HG03354 (cell line): ENCODE measurements at regions not wholly inside any gene's neighbourhood (a gene's known extent, or its start where the extent isn't known, plus 50 kb on each side); places are given as distances from the start of the nearest gene placed in this dataset.
"Not testable (repeated sequence)": the region's sequence is repeated elsewhere in the genome, so short reads cannot be mapped to it uniquely, and the experiment has no call there.

ENCODE experiments used
- ATAC-seq: cut with Tn5 transposase; IDR thresholded peaks from one replicate; pipeline ENCODE4 v1.9.1; 2021; ENCODE audit warnings: mild to moderate bottlenecking; ENCODE audit not compliant: unreplicated experiment, poor library complexity, severe bottlenecking

DNA sequence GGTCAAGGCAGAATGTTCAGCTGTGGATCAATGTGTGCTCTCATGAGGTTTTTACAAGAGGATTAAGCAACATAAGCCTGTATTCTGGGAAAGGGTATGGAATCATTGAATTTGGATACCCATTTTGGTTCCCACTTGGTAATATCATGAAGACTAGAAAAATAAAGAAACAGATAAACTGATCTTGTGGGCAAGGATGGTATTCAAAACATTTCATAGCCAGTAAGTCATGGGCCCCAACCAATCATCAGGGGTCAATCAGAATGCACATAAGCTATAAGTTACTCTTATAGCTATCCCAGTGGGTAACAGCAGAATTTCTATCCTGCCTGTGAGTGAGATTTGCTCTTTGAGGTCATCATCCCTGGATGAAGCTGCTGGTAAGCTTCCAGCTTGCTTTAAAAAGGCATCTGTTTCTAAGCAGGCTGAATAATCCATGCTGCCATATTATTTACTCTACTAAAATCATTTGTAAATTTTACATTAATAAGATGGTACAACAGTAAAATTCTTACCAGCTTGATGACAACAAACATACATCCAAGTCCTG lies 291.2 kb downstream of the RAD51AP2 start:
- ATAC-seq = no peak

- ATAC-seq = no peak
These were observed 295.0 kb downstream of the RAD51AP2 start for GRCh38 chr2:17223211-17223610.

DNA sequence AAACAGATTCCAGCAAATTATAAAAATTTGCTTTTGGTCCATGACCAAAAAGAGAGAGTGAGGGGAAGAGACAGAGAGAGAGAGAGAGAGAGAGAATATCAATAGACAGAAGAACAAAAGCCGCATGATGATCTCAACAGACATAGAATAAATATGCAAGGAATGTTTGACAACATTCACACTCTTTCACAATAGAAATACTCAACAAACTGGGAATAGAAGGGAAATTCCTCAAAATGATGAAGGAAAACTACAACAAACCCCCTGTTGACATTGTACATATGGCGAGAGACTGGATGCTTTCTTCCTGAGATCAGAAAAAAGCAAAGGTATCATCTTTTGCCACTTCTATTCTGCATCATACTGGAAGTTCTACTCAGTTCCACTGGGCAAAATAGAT lies 309.7 kb downstream of the RAD51AP2 start:
- ATAC-seq = no peak

GRCh38 chr2:17206771-17207170 lies 311.5 kb downstream of the RAD51AP2 start:
- ATAC-seq = no peak

GRCh38 chr2:17204214-17204613 lies 314.0 kb downstream of the RAD51AP2 start:
- ATAC-seq = not testable (repeated sequence)

GRCh38 chr2:17202628-17203027 lies 315.6 kb downstream of the RAD51AP2 start:
- peak; percentile 93 for ATAC-seq

- no peak for ATAC-seq
These were observed 318.5 kb downstream of the RAD51AP2 start for GRCh38 chr2:17199741-17200140.

DNA sequence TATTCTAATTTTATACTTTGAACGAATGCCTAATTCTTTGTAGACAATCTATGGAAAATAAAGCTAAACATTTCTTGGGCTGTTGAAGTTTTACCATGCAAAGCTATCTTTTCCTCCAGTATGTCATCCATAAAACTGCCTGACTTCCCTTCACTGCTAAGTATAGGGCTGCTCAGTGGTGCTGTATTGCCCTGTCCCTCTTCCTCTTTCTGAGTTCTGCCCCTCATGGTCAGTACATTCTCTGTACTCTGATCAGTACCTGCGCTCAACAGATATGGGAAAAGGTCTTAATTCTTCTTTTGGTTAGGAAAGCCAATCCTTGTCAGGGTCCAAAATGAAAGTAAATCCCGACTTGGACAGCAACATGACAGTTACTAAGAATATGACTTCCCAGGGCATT lies 321.9 kb downstream of the RAD51AP2 start:
- no peak for ATAC-seq

GRCh38 chr2:17195016-17195415 lies 323.2 kb downstream of the RAD51AP2 start:
- ATAC-seq = no peak

GRCh38 chr2:17194083-17194482 lies 324.2 kb downstream of the RAD51AP2 start:
- ATAC-seq = no peak

DNA sequence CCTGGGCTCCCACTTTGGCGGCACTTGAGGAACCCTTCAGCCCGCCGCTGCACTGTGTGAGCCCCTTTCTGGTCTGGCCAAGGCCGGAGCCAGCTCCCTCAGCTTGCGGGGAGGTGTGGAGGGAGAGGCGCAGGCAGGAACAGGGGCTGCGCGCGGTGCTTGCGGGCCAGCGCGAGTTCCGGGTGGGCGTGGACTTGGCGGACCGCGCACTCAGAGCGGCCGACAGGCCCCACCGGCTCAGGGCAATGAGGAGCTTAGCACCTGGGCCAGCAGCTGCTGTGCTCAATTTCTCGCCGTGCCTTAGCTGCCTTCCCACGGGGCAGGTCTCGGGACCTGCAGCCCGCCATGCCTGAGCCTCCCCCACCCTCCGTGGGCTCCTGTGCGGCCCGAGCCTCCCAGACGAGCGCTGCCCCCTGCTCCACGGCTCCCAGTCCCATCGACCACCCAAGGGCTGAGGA lies 324.8 kb downstream of the RAD51AP2 start:
- not testable (repeated sequence) for ATAC-seq

DNA sequence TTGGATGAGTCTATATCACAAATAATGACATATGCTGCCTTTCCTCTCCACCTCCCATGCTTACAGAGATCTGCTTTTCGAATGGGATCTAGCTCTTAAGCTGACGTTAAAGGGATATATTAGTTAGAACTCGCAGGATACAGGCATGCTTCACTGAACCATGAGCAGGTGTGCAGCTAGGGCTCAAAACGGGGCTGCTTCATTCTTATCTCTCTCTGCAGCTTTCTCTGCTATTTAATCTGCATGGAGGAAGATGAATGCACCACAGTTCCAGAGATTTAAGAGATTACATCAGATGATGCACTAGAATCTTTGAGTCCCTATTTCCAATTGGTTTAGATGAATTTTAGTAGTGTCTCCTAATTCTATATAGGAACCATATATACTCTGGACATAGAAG lies 327.0 kb downstream of the RAD51AP2 start:
- no peak for ATAC-seq

GRCh38 chr2:17190527-17190926 lies 327.7 kb downstream of the RAD51AP2 start:
- ATAC-seq = no peak

DNA sequence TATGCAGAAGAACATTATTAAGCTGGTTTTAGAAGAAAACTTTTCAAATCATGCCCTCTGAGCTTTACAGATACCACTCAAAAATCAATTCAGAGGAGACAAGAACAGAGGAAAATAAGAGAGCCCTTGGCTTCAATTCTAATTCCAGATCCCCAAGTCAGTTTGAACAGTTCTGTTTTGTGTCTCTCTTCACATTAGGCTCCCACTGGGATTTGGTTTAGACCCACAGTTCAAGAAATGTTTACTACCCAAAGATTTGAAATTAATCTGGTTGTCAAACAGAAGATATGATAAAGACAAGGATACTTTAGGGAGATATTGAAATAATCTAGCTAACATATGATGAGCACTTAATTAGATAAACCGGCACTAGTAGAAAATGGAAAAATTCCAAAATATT lies 329.5 kb downstream of the RAD51AP2 start:
- ATAC-seq = no peak

DNA sequence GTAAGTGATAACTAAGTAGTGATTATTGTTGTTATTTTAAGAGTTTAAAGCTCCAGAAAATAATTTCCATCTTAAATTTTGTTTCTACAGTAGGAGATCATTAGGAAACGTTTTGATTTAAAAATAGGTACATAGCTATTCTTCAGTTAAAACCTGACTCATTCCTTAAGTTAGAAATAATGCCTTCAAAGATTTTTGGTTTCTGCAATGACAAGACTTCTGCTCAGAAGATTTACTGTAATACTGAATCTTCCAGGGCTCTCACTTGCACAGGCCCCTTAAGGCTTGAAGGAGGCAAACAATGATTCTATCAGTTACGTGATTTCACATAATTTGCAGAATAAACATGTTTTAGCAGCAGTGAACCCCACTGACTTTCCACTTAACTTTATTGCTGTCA lies 333.7 kb downstream of the RAD51AP2 start:
- ATAC-seq = no peak

- no peak for ATAC-seq
These were observed 335.8 kb downstream of the RAD51AP2 start for GRCh38 chr2:17182399-17182798.

- ATAC-seq = peak; percentile 48
These were observed 337.0 kb downstream of the RAD51AP2 start for GRCh38 chr2:17181051-17181752.

DNA sequence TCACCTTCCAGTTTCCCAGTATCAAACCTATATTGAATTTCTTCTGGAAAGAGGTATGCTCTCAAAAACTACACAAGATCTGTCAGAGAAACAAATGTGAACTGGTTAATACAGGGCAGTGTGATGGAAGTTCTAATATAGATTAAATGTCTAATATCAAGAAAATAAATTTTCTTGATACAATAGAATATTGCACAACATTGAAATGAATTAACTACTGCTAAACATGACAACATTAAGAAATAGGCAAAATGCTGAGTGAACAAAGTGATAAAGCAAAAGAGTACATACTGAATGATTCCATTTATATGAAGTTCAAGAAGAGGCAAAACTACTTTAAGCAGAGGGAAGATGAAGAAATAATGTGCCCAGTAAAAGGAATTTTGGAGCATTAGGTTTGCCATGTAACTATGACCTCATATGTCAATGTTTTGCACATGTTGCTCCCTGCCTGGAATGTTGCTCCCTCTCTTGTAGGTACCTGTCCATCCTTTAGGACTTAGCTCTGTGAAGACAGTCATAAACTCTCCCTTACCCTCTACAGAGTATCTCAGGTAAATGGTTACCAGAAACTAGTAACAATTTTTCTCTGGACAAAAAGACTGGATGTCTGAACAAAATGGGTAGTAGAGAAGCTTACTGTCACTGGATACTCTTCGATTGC lies 339.0 kb downstream of the RAD51AP2 start:
- no peak for ATAC-seq

DNA sequence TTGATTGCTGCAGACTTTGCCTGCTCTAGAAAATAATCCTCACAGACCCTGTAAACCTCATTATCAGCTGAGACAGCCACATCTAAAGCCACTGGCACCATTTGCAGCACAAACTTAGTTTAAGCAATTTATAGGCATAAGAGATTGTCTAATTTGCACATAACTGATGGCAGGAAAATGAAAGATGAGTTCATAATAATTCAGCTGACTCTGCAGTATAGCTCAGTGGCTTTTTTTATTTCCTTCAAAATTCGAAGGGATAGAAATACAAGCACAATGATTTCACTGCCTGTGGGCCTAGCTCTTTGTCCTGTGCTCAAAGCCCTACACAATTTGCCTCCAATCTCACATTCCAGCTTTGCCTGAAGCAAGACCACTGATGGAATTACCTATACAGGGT lies 341.2 kb downstream of the RAD51AP2 start:
- ATAC-seq = no peak

DNA sequence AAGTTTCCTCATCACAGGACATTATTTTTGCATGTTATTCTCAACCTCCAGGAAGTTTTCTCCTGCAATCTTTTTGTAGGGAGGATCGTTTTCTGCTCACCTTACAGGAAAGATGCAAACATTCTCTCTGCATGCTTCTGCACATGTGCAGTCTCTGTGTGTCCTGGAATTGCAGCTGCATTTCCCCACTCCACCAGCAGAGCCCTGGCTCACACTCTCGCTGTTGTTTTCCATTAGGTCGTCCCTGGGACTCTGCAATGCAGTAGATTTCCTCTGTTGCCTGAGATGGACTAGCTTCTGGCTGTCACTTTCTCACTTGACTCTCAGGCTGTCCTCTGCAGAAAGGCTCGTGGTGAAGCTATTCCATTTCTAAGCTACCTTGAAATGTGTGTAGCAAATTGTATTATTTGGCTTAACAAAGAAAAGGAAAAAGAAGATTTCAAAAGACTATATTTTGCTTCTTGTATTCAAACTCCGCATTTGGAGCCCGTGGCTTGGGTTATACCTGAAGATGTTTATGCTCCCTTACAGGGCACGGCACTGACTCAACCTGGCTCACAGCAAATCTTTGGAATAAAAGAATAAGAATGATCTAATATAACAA lies 346.7 kb downstream of the RAD51AP2 start:
- peak; percentile 88 for ATAC-seq

DNA sequence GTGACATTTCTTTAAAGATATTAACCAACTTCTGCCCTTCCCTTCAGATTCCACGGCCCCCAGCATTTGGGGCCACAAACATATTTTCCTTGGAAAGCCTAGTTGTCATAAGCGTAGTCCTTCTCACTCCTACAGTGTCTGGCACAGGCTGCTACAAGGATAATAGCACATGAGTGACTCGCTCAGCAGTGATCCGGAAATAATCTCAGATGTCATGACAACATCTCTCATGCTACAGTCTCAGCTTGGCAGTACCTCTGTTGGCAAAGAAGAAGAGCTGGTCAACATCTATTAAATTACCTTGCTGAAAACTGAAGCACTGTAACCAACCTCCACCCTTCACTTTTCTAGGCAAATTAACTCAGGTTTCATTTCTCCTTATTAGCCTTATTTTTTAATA lies 351.7 kb downstream of the RAD51AP2 start:
- peak; percentile 33 for ATAC-seq
